ENCODE measurements at regions not wholly inside any gene's neighbourhood (a gene's known extent, or its start where the extent isn't known, plus 50 kb on each side); places are given as distances from the start of the nearest gene placed in this dataset.
"Not testable (repeated sequence)": the region's sequence is repeated elsewhere in the genome, so short reads cannot be mapped to it uniquely, and the experiment has no call there.

DNA sequence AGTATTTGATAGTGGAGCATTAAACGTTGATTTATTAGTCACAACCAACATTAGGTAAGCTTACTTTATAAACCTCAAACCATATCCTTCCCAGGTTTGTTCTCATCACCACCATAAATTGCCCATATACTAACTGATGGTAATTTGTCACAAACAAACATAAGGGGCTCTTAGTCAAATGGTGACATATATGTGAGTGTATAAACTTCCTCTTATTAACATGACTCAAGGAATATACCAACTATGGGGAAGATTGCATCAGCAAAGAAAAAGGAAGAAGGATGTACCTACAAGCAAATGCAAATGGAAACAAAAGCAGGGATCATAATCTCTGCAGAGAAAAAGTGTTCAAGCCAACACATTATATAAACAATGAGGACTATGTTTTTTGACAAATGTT is 418.2 kb upstream of the AKR1E2 start:
- Histone ChIP-seq H3K4me3 (ENCODE audit: insufficient read depth, low read length, poor library complexity, severe bottlenecking) (no peak overlapping the region), H3K27me3 (ENCODE audit: low read length) (no peaks in the 10 kb centered on the region), H3K9ac (ENCODE audit: low read length) (no peak overlapping the region), H4K20me1 (ENCODE audit: low read depth, low read length) (no peaks in the 10 kb centered on the region), H3K79me2 (ENCODE audit: insufficient read depth, low read length) (no peaks in the 10 kb centered on the region), H3K27ac (ENCODE audit: low read depth, low read length) (no peak overlapping the region), H3K9me3 (ENCODE audit: insufficient read depth, low read length) (no peaks in the 10 kb centered on the region), H3K36me3 (ENCODE audit: low read length) (no peaks in the 10 kb centered on the region), H3K4me2 (ENCODE audit: low read depth, low read length, poor library complexity, severe bottlenecking) (no peak overlapping the region), H3K9me2 (replicated peaks; ENCODE audit: insufficient read depth, low read length) (no peaks in the 10 kb centered on the region), H3F3A (ENCODE audit: insufficient read depth) (no peaks in the 10 kb centered on the region), H2AFZ (ENCODE audit: low read depth, low read length, severe bottlenecking) (no peak overlapping the region)
- no peak for TF ChIP-seq EZH2phosphoT487 (conservative IDR thresholded peaks at IDR 0.05; ENCODE audit: low read length)
- TF ChIP-seq, protein P1, sequence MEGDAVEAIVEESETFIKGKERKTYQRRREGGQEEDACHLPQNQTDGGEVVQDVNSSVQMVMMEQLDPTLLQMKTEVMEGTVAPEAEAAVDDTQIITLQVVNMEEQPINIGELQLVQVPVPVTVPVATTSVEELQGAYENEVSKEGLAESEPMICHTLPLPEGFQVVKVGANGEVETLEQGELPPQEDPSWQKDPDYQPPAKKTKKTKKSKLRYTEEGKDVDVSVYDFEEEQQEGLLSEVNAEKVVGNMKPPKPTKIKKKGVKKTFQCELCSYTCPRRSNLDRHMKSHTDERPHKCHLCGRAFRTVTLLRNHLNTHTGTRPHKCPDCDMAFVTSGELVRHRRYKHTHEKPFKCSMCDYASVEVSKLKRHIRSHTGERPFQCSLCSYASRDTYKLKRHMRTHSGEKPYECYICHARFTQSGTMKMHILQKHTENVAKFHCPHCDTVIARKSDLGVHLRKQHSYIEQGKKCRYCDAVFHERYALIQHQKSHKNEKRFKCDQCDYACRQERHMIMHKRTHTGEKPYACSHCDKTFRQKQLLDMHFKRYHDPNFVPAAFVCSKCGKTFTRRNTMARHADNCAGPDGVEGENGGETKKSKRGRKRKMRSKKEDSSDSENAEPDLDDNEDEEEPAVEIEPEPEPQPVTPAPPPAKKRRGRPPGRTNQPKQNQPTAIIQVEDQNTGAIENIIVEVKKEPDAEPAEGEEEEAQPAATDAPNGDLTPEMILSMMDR (IDR thresholded peaks at IDR 0.05; ENCODE audit: insufficient read depth, low read length, poor library complexity, severe bottlenecking) = no peak

DNA sequence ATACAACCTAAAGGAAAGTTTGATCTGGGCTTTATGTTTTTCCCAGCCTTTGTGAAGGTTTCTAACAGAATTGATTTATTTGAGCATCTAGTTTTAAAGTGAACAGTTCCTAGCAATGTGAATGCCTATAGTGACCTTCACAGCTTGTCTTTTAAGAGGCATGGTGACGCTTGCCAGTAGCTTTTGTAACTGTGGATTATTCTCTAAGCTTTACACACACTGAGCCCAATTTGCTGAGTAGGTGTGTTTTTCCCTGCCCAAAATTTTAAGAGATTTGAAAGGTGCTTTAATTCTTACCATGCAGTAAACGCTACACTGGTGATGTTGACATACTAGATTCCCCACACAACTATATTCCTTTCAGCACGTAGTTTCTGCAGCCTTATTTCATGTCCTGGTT is 420.2 kb upstream of the AKR1E2 start:
- Histone ChIP-seq H3K9ac (ENCODE audit: low read length) (no peak overlapping the region), H3K4me2 (ENCODE audit: low read depth, low read length, poor library complexity, severe bottlenecking) (no peak overlapping the region), H2AFZ (ENCODE audit: low read depth, low read length, severe bottlenecking) (no peak overlapping the region), H4K20me1 (ENCODE audit: low read depth, low read length) (no peaks in the 10 kb centered on the region), H3K9me3 (ENCODE audit: insufficient read depth, low read length) (no peaks in the 10 kb centered on the region), H3K27me3 (ENCODE audit: low read length) (no peaks in the 10 kb centered on the region), H3K79me2 (ENCODE audit: insufficient read depth, low read length) (no peaks in the 10 kb centered on the region), H3K4me3 (ENCODE audit: insufficient read depth, low read length, poor library complexity, severe bottlenecking) (no peak overlapping the region), H3F3A (ENCODE audit: insufficient read depth) (no peaks in the 10 kb centered on the region), H3K36me3 (ENCODE audit: low read length) (no peaks in the 10 kb centered on the region), H3K27ac (ENCODE audit: low read depth, low read length) (no peak overlapping the region), H3K9me2 (replicated peaks; ENCODE audit: insufficient read depth, low read length) (no peaks in the 10 kb centered on the region)
- no peak for TF ChIP-seq EZH2phosphoT487 (conservative IDR thresholded peaks at IDR 0.05; ENCODE audit: low read length)
- TF ChIP-seq, protein P1 (IDR thresholded peaks at IDR 0.05; ENCODE audit: insufficient read depth, low read length, poor library complexity, severe bottlenecking) = no peak

DNA sequence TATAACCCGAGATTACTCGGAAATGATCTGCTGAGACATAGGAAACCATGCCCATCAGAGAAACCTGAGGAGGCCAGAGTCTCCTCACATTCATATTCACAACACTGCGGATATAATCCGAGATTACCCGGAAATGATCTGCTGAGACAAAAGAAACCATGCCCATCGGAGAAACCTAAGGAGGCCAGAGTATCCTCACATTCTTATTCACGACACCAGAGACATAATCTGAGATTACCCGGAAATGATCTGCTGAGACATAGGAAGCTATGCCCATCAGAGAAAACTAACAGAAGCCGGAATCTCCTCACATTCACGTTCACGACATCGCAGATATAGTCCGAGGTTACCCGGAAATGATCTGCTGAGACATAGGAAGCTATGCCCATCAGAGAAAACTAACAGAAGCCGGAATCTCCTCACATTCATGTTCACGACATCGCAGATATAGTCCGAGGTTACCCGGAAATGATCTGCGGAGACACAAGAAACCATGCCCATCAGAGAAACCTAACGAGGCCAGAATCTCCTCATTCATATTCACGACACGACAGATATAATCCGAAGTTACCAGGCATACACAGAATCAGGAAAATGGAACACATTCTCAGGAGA is 422.3 kb upstream of the AKR1E2 start:
- Histone ChIP-seq H3K27ac (ENCODE audit: low read depth, low read length) (no peak overlapping the region), H4K20me1 (ENCODE audit: low read depth, low read length) (no peaks in the 10 kb centered on the region), H3K9ac (ENCODE audit: low read length) (no peak overlapping the region), H3F3A (ENCODE audit: insufficient read depth) (no peaks in the 10 kb centered on the region), H3K9me2 (replicated peaks; ENCODE audit: insufficient read depth, low read length) (no peaks in the 10 kb centered on the region), H3K9me3 (ENCODE audit: insufficient read depth, low read length) (no peaks in the 10 kb centered on the region), H3K27me3 (ENCODE audit: low read length) (no peaks in the 10 kb centered on the region), H2AFZ (ENCODE audit: low read depth, low read length, severe bottlenecking) (no peak overlapping the region), H3K36me3 (ENCODE audit: low read length) (no peaks in the 10 kb centered on the region), H3K4me2 (ENCODE audit: low read depth, low read length, poor library complexity, severe bottlenecking) (no peak overlapping the region), H3K4me3 (ENCODE audit: insufficient read depth, low read length, poor library complexity, severe bottlenecking) (no peak overlapping the region), H3K79me2 (ENCODE audit: insufficient read depth, low read length) (no peaks in the 10 kb centered on the region)
- TF ChIP-seq EZH2phosphoT487 (conservative IDR thresholded peaks at IDR 0.05; ENCODE audit: low read length) = no peak
- TF ChIP-seq, protein P1 (IDR thresholded peaks at IDR 0.05; ENCODE audit: insufficient read depth, low read length, poor library complexity, severe bottlenecking) = no peak

DNA sequence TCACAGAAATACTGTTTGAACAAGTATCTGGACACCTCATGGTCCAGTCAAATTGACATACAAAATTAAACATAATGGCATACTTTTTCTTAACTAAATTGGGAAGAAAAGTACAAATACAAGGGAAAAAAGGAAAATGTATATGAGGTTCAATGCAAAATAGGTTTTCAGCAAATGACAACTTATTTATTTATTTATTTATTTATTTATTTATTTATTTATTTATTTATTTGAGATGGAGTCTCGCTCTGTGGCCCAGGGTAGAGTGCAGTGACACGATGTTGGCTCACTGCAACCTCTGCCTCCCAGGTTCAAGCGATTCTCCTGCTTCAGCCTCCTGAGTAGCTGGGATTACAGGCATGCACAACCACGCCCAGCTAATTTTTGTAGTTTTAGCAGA is 424.9 kb upstream of the AKR1E2 start:
- H2AFZ ChIP-seq (ENCODE audit: low read depth, low read length, severe bottlenecking); H3F3A ChIP-seq (ENCODE audit: insufficient read depth); H3K9me2 ChIP-seq (replicated peaks; ENCODE audit: insufficient read depth, low read length); H3K36me3 ChIP-seq (ENCODE audit: low read length); H3K27ac ChIP-seq (ENCODE audit: low read depth, low read length); H4K20me1 ChIP-seq (ENCODE audit: low read depth, low read length); H3K9me3 ChIP-seq (ENCODE audit: insufficient read depth, low read length); H3K79me2 ChIP-seq (ENCODE audit: insufficient read depth, low read length); H3K4me3 ChIP-seq (ENCODE audit: insufficient read depth, low read length, poor library complexity, severe bottlenecking); H3K4me2 ChIP-seq (ENCODE audit: low read depth, low read length, poor library complexity, severe bottlenecking); H3K27me3 ChIP-seq (ENCODE audit: low read length); H3K9ac ChIP-seq (ENCODE audit: low read length): not testable (repeated sequence)
